GM12873 (cell line): ENCODE measurements at regions not wholly inside any gene's neighbourhood (a gene's known extent, or its start where the extent isn't known, plus 50 kb on each side); places are given as distances from the start of the nearest gene placed in this dataset.

Experiments
- TF ChIP-seq, protein P1 (sequence below): IDR thresholded peaks from 2 replicates; pipeline ENCODE4 v1.5.1; 2012; ENCODE audit warnings: low read depth, mild to moderate bottlenecking, moderate library complexity, low read length, control low read depth; ENCODE audit not compliant: insufficient read depth; ENCODE audit errors: missing control alignments

DNA sequence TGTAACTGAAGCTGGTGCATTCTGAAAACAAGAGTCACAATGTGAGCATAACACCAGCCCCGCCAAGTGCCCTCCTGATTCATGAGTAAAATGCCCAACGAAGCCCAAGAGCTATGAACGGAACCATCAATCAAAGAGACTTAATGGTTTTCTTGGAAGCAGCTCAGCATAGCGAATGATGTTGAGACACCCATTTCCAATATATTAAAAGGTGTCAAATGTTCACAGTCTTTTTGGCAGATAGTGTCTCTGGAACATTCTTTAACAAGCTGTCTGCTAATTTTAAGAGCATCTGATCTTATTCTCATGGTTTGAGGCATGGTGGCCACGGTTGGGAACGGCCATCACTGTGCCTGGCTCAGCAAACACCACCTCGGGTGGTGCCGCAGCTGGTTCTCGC lies 133.4 kb upstream of the USP29 start:
- TF ChIP-seq, protein P1, sequence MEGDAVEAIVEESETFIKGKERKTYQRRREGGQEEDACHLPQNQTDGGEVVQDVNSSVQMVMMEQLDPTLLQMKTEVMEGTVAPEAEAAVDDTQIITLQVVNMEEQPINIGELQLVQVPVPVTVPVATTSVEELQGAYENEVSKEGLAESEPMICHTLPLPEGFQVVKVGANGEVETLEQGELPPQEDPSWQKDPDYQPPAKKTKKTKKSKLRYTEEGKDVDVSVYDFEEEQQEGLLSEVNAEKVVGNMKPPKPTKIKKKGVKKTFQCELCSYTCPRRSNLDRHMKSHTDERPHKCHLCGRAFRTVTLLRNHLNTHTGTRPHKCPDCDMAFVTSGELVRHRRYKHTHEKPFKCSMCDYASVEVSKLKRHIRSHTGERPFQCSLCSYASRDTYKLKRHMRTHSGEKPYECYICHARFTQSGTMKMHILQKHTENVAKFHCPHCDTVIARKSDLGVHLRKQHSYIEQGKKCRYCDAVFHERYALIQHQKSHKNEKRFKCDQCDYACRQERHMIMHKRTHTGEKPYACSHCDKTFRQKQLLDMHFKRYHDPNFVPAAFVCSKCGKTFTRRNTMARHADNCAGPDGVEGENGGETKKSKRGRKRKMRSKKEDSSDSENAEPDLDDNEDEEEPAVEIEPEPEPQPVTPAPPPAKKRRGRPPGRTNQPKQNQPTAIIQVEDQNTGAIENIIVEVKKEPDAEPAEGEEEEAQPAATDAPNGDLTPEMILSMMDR: no peak

DNA sequence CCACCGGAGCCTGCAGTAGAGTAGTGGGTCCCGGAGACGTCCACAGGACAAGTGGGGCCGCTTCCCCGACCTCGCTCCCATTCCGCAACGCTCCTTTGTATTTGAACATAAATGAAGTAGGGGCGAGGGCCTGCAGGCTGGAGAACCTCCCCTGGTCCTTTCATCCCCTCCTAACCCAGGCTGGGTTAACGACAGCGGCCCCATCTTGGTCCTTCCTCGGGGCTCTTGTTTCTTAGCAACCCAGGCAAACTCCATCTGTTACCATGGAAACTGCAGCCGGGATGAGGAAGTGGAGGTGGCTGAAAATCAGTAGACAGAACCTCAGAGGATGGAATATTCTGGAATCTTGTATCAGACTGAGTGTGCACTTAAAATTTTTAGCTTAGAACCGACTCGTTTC lies 132.6 kb upstream of the USP29 start:
- TF ChIP-seq, protein P1: no peak

GRCh38 chr19:56988299-56988698 lies 131.5 kb upstream of the USP29 start:
- TF ChIP-seq, protein P1: no peak

- TF ChIP-seq, protein P1: no peak
These were observed 127.9 kb upstream of the USP29 start for GRCh38 chr19:56991912-56992311.

- TF ChIP-seq, protein P1: no peak
These were observed 125.9 kb upstream of the USP29 start for GRCh38 chr19:56993851-56994250.

DNA sequence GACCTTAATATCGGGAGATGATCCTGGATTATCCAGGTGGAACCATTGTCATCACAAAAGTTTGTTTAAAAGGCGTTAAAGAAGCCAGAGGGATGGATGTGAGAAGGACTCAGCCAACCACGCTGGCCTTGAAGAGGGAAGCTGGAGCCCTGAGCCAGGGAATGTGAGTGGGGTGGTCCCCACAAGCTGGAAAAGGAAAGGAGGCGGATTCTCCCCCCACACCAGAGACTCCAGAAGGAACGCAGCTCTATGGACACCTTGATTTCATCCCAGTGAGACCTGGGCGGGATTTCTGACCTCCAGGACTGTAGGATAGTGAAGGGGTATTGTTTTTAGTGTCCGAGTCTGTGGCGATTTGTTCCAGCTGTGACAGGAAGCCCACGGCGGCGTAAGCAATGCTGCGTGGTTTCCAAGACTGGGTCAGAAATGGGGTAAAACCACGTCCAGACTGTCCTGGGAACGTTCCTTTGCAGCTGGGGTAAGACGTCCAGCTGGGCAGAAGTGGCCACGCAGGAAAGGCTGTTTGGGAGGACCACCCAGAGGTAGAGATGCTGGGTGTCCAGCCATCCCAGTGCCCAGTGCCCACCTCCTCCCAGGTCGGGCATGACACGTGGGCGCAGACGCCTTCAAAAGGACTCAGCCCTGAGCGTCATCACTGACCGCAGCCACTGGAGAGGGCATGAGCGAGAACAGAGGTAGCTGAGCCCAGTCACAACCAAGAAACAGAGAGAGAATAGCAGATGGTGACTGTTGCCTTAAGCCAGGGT lies 125.4 kb upstream of the USP29 start:
- TF ChIP-seq, protein P1: no peak

DNA sequence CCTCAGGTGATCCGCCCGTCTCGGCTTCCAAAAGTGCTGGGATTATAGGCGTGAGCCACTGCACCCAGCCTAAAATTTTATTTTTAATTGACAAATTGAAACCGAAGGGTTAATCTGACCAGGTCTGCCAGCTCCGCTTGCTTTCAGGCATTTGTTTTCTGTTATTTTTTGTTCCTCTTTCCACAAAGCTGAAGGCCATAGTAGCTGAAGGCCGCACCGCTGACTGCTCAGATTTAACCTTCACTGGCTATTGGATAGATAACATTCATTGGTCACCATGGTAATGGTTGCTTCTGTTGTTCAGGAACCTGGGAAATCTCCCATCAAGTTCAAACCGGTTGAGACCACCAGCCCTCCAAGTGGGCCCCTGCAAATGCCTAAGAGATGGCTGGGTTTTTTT lies 124.5 kb upstream of the USP29 start:
- TF ChIP-seq, protein P1: no peak
